K562 (cell line): ENCODE measurements at regions not wholly inside any gene's neighbourhood (a gene's known extent, or its start where the extent isn't known, plus 50 kb on each side); places are given as distances from the start of the nearest gene placed in this dataset.

Source experiments
- CBFA2T3 ChIP-seq: fragments of 450-650 bp; IDR thresholded peaks from 2 replicates; pipeline ENCODE4 v1.6.1; 2017
- NR4A1 ChIP-seq, 2 experiments: fragments of 250-450 bp in 1 of 2; fragments of 450-650 bp in 1 of 2; sonication (Bioruptor Pico) in 1 of 2; IDR thresholded peaks; 2 replicates each; pipeline versions ENCODE4 v1.4.0 to v1.6.1; 2016 to 2020; ENCODE audit warnings: mild to moderate bottlenecking in 2 of 2, missing compliant biosample characterization in 1 of 2, missing genetic modification characterization in 1 of 2, moderate library complexity in 1 of 2
- RBM25 ChIP-seq: fragments of 200-400 bp; formaldehyde crosslinking; IDR thresholded peaks from 2 replicates; pipeline ENCODE4 v1.6.1; 2018; ENCODE audit warnings: low read length, low read depth, moderate library complexity; ENCODE audit not compliant: severe bottlenecking
- SIX5 ChIP-seq, 2 experiments: IDR thresholded peaks; 2 replicates each; pipeline ENCODE4 v1.6.1; 2011; ENCODE audit warnings: low read length in 2 of 2, borderline replicate concordance in 1 of 2, low read depth in 1 of 2, mild to moderate bottlenecking in 1 of 2, moderate library complexity in 1 of 2; ENCODE audit not compliant: insufficient read depth in 1 of 2
- SMC3 ChIP-seq: conservative IDR thresholded peaks from 2 replicates; pipeline ENCODE4 v1.6.1; 2011; ENCODE audit warnings: low read depth, low read length, improper control_type of control experiment; ENCODE audit not compliant: insufficient read depth
- TBP ChIP-seq: optimal IDR thresholded peaks from 2 replicates; pipeline ENCODE3; 2011; ENCODE audit warnings: low read depth, low read length, improper control_type of control experiment
- ZNF140 ChIP-seq: fragments of 250-450 bp; sonication (Bioruptor Pico); IDR thresholded peaks from 2 replicates; pipeline ENCODE4 v1.8.0; 2021; ENCODE audit warnings: moderate library complexity, mild to moderate bottlenecking, inconsistent platforms
- ZNF174 ChIP-seq: fragments of 250-450 bp; sonication (Bioruptor Pico); IDR thresholded peaks from 2 replicates; pipeline ENCODE4 v1.4.0; 2020; ENCODE audit warnings: mild to moderate bottlenecking
- ZNF431 ChIP-seq: sonication (generic); formaldehyde crosslinking; IDR thresholded peaks from 2 replicates; pipeline ENCODE4 v1.8.0; 2022; ENCODE audit warnings: mild to moderate bottlenecking, missing genetic modification reagents
- ZNF592 ChIP-seq: fragments of 450-650 bp; IDR thresholded peaks from 2 replicates; pipeline ENCODE4 v1.6.1; 2017; ENCODE audit warnings: antibody characterized with exemption, mild to moderate bottlenecking
- ZZZ3 ChIP-seq: fragments of 450-650 bp; IDR thresholded peaks from 2 replicates; pipeline ENCODE4 v1.6.1; 2016; ENCODE audit warnings: antibody characterized with exemption, mild to moderate bottlenecking, moderate library complexity

GRCh38 chr3:148026009-148026588 is 616.9 kb downstream of the ZIC1 start (continued):
- TF ChIP-seq ZZZ3: no peak
- TF ChIP-seq CBFA2T3: no peak
- TF ChIP-seq TBP: no peak
- TF ChIP-seq NR4A1 (CRISPR knock-in tag; IDR thresholded peaks at IDR 0.05): no peak
- no peak for TF ChIP-seq NR4A1 (tag; IDR thresholded peaks at IDR 0.05)
- TF ChIP-seq SMC3: no peak
- no peak for TF ChIP-seq ZNF140
- no peak for TF ChIP-seq RBM25
- TF ChIP-seq ZNF431 (CRISPR knock-in tag): no peak
- no peak for TF ChIP-seq SIX5 (IDR thresholded peaks at IDR 0.05; ENCODE audit: borderline replicate concordance in 1 of 2, insufficient read depth in 1 of 2, low read depth in 1 of 2, low read length in 2 of 2)
- no peak for TF ChIP-seq ZNF592
- TF ChIP-seq ZNF174: no peak
